NCI-H69 (cell line): ENCODE measurements at regions not wholly inside any gene's neighbourhood (a gene's known extent, or its start where the extent isn't known, plus 50 kb on each side); places are given as distances from the start of the nearest gene placed in this dataset.
"Not testable (repeated sequence)": the region's sequence is repeated elsewhere in the genome, so short reads cannot be mapped to it uniquely, and the experiment has no call there.

Source experiments
- DNase-seq: peaks from one replicate; lab custom pipeline; 2025; lab: John Stamatoyannopoulos, UW

- DNase-seq, result peak; percentile 48
These were observed 273.3 kb downstream of the NSUN3 start for GRCh38 chr3:94336046-94336753.

- DNase-seq, result no peak
These were observed 282.2 kb downstream of the NSUN3 start for GRCh38 chr3:94345101-94345500.

- peak; percentile 0 for DNase-seq
These were observed 286.5 kb downstream of the NSUN3 start for GRCh38 chr3:94349310-94349878.

- no peak for DNase-seq
These were observed 293.7 kb downstream of the NSUN3 start for GRCh38 chr3:94356581-94356980.

GRCh38 chr3:94359996-94360395 is 297.1 kb downstream of the NSUN3 start:
- no peak for DNase-seq

GRCh38 chr3:94360987-94361386 is 298.1 kb downstream of the NSUN3 start:
- no peak for DNase-seq

GRCh38 chr3:94362393-94362792 is 299.5 kb downstream of the NSUN3 start:
- no peak for DNase-seq

GRCh38 chr3:94365006-94365405 is 302.1 kb downstream of the NSUN3 start:
- DNase-seq, result no peak

- no peak for DNase-seq
These were observed 309.2 kb downstream of the NSUN3 start for GRCh38 chr3:94372026-94372425.

GRCh38 chr3:94373456-94373855 is 310.6 kb downstream of the NSUN3 start:
- no peak for DNase-seq

- DNase-seq, result no peak
These were observed 311.7 kb downstream of the NSUN3 start for GRCh38 chr3:94374439-94375161.

GRCh38 chr3:94377123-94377696 is 314.3 kb downstream of the NSUN3 start:
- not testable (repeated sequence) for DNase-seq

- not testable (repeated sequence) for DNase-seq
These were observed 315.0 kb downstream of the NSUN3 start for GRCh38 chr3:94377863-94378262.

GRCh38 chr3:94378322-94378721 is 315.5 kb downstream of the NSUN3 start:
- DNase-seq, result no peak

GRCh38 chr3:94379264-94379663 is 316.4 kb downstream of the NSUN3 start:
- no peak for DNase-seq

GRCh38 chr3:94394885-94395284 is 332.0 kb downstream of the NSUN3 start:
- DNase-seq, result no peak

GRCh38 chr3:94395851-94396250 is 333.0 kb downstream of the NSUN3 start:
- DNase-seq, result no peak

GRCh38 chr3:94398036-94398435 is 335.2 kb downstream of the NSUN3 start:
- DNase-seq, result no peak

- DNase-seq, result no peak
These were observed 338.6 kb downstream of the NSUN3 start for GRCh38 chr3:94401466-94401865.

- no peak for DNase-seq
These were observed 339.3 kb downstream of the NSUN3 start for GRCh38 chr3:94402126-94402525.

GRCh38 chr3:94405258-94406035 is 342.6 kb downstream of the NSUN3 start:
- DNase-seq, result no peak

- DNase-seq, result no peak
These were observed 343.7 kb downstream of the NSUN3 start for GRCh38 chr3:94406595-94406994.
